ENCODE measurements at regions not wholly inside any gene's neighbourhood (a gene's known extent, or its start where the extent isn't known, plus 50 kb on each side); places are given as distances from the start of the nearest gene placed in this dataset.

DNA sequence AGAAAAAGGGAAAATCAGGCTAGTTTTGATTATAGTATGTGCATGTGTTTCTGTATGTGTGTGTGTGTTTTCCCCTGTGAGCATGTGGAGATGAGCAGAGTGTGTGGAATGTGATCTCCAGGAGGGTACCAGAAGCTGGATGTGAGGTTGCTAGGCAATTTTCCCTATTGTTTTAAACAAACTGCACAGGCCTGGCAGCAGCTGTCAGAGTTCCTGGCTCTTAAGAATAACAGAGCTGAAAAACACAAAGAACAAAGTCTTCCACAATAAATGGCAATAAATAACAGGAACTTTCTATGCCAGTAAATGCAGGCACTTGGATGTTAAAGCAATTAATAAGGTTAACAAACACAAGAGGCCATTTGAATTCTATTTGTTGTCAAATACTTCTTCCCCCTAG is 344.6 kb upstream of the CTSO start:
- ChIA-PET CTCF (interaction anchor here (0.7 to 0.9 kb wide), 2 partner anchors 18 to 46 kb away, joined by 3 read pairs; no protein-coding TSS in a partner anchor), POLR2A (no interaction called here)
- no peak overlapping the region for H3K4me3 ChIP-seq (ENCODE audit: low read depth, low read length)
- peak; percentile 91 for DNase-seq (ENCODE audit: low read depth)
- no peaks in the 10 kb centered on the region for H3K27me3 ChIP-seq (ENCODE audit: control insufficient read depth, insufficient read depth, low read length)
- TF ChIP-seq, protein P1, sequence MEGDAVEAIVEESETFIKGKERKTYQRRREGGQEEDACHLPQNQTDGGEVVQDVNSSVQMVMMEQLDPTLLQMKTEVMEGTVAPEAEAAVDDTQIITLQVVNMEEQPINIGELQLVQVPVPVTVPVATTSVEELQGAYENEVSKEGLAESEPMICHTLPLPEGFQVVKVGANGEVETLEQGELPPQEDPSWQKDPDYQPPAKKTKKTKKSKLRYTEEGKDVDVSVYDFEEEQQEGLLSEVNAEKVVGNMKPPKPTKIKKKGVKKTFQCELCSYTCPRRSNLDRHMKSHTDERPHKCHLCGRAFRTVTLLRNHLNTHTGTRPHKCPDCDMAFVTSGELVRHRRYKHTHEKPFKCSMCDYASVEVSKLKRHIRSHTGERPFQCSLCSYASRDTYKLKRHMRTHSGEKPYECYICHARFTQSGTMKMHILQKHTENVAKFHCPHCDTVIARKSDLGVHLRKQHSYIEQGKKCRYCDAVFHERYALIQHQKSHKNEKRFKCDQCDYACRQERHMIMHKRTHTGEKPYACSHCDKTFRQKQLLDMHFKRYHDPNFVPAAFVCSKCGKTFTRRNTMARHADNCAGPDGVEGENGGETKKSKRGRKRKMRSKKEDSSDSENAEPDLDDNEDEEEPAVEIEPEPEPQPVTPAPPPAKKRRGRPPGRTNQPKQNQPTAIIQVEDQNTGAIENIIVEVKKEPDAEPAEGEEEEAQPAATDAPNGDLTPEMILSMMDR (IDR thresholded peaks at IDR 0.05; ENCODE audit: insufficient read depth, low read depth, low read length) = no peak
- H3K36me3 ChIP-seq (ENCODE audit: control insufficient read depth, insufficient read depth, low read length) = no peaks in the 10 kb centered on the region

DNA sequence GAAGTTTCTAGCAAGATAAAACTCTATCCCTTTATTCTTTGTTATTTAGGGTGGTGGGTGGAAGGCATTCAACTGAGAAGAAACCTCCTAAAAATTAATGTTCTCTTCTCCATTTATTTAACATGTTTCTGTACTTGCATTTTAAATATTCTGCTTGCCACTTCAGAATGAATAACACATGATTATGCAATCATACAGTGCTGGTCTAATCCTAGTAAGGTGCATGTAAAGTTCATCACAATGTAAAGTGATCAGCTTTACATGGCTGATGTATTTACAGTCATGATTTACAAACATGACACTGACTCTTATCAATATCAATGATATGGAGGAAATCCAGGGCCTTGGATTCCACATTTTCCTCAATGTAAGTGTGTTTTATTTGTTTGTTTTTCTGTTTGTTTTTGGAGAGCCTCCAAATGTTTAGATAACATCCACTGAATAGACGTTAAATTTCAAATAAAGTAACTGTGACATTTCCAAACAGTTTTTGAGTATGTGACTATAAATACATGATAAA is 342.1 kb upstream of the CTSO start:
- ChIA-PET CTCF (no interaction called here), POLR2A (no interaction called here)
- Histone ChIP-seq H3K36me3 (ENCODE audit: control insufficient read depth, insufficient read depth, low read length) (no peaks in the 10 kb centered on the region), H3K4me3 (ENCODE audit: low read depth, low read length) (no peak overlapping the region), H3K27me3 (ENCODE audit: control insufficient read depth, insufficient read depth, low read length) (no peaks in the 10 kb centered on the region)
- TF ChIP-seq, protein P1 (IDR thresholded peaks at IDR 0.05; ENCODE audit: insufficient read depth, low read depth, low read length) = no peak
- DNase-seq (ENCODE audit: low read depth) = no peak

DNA sequence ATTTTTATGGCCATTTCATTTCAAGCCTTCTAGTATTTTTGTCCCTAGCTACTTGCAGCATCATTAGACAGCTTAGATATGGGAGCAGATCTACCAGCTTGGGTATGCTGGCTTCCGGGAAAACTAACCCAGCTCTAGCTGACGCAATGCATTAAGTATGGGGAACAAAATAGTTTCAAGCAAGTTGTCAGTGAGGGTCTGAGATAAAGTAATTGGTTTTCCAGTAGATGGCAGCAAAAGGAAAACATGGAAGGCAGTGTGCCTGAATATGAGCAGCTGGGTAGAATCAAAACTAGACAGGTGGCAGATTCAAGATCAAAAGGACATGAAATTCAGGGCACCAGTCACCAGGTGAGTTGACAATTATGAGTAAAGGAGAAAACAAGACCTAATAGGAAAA is 340.9 kb upstream of the CTSO start:
- POLR2A ChIA-PET = no interaction called here
- Histone ChIP-seq H3K36me3 (ENCODE audit: control insufficient read depth, insufficient read depth, low read length) (no peaks in the 10 kb centered on the region), H3K27me3 (ENCODE audit: control insufficient read depth, insufficient read depth, low read length) (no peaks in the 10 kb centered on the region), H3K4me3 (ENCODE audit: low read depth, low read length) (no peak overlapping the region)
- DNase-seq (ENCODE audit: low read depth) = no peak
- TF ChIP-seq, protein P1 (IDR thresholded peaks at IDR 0.05; ENCODE audit: insufficient read depth, low read depth, low read length) = peak; percentile 39
- CTCF ChIA-PET = interaction anchor here (0.6 to 1.5 kb wide), 4 partner anchors 14 to 675 kb away, joined by 3 to 5 read pairs (median 3); no protein-coding TSS in a partner anchor

DNA sequence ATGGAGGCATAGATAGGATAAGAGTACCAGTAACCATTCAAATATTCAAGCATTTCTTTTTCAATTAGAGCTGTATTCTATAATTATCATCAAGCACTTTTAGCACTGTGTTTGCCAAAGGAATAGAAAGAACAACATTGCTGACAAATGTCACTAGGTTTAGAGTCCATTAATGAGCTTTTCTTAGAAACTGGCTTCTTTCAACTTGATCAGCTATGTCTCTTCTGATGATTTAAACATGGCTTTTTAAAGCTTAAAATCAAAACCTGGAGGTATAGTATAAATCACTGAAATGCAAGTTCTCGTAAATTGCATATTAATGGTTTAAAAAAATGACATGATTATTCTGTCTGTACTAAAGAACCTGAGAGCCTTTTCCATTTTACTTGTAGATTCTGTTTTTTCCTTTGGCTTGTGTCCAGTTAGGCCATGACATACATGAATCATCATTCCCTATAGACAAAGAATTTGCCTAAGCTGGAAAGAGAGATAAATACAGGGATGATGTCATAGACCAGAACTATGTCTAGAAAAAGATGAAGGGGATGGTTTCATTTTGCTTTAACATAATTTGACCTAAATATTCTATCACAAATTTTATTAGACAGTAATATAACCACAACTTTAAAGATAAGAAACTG is 340.1 kb upstream of the CTSO start:
- no peaks in the 10 kb centered on the region for H3K27me3 ChIP-seq (ENCODE audit: control insufficient read depth, insufficient read depth, low read length)
- ChIA-PET POLR2A (no interaction called here), CTCF (interaction anchor here (0.7 to 1.5 kb wide), 4 partner anchors 85 to 752 kb away, joined by 3 read pairs; no protein-coding TSS in a partner anchor)
- DNase-seq (ENCODE audit: low read depth) = no peak
- no peak overlapping the region for H3K4me3 ChIP-seq (ENCODE audit: low read depth, low read length)
- TF ChIP-seq, protein P1 (IDR thresholded peaks at IDR 0.05; ENCODE audit: insufficient read depth, low read depth, low read length) = no peak
- no peaks in the 10 kb centered on the region for H3K36me3 ChIP-seq (ENCODE audit: control insufficient read depth, insufficient read depth, low read length)

DNA sequence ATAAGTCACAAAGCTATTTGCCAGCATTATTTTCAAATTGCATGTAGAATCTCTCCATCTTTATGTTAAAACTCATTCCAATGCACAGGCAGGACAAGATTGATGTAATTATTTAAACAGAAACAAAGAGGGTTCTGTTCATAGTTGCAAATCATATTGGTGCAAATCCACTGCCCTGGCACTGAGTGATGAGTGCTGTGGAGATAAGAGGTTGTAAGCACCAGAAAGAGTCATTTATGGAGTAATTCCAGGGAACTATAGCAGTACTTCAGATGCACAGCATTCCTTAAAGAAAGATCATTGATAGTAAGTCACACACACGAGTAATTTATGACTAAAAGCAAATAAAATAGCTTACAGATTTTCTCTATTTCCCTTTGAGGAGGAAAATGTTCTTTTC is 337.7 kb upstream of the CTSO start:
- no peaks in the 10 kb centered on the region for H3K36me3 ChIP-seq (ENCODE audit: control insufficient read depth, insufficient read depth, low read length)
- H3K27me3 ChIP-seq (ENCODE audit: control insufficient read depth, insufficient read depth, low read length) = no peaks in the 10 kb centered on the region
- ChIA-PET CTCF (no interaction called here), POLR2A (no interaction called here)
- TF ChIP-seq, protein P1 (IDR thresholded peaks at IDR 0.05; ENCODE audit: insufficient read depth, low read depth, low read length) = no peak
- DNase-seq (ENCODE audit: low read depth) = no peak
- no peak overlapping the region for H3K4me3 ChIP-seq (ENCODE audit: low read depth, low read length)

Measured in BJ (cell line).